ENCODE measurements at regions not wholly inside any gene's neighbourhood (a gene's known extent, or its start where the extent isn't known, plus 50 kb on each side); places are given as distances from the start of the nearest gene placed in this dataset.

GRCh38 chr16:35450648-35451047 lies 1991.2 kb downstream of the TP53TG3F start:
- Histone ChIP-seq H3K36me3 (no peaks in the 10 kb centered on the region), H3K27me3 (no peaks in the 10 kb centered on the region), H3K27ac (no peak overlapping the region), H3K9me3 (peaks cover 0 to 17% (median 4%) of the 10 kb centered on the region in 3 donors), H3K4me3 (no peak overlapping the region), H3K4me1 (no peaks in the 10 kb centered on the region)
- in situ Hi-C loops (cut with MboI; ENCODE audit: low sequenced_read_pairs in 4 of 4) (no loop called here), intact Hi-C loops (cut with DNase I; ENCODE audit: low total_unique reads) (no loop called here)
- no peak for DNase-seq
- no peak for TF ChIP-seq POLR2A (IDR thresholded peaks at IDR 0.05)
- no peak for TF ChIP-seq CTCF (IDR thresholded peaks at IDR 0.05 in 4 of 5, conservative IDR thresholded peaks at IDR 0.05 in 1 of 5)
- no peak for ATAC-seq

GRCh38 chr16:35452471-35452870 lies 1993.1 kb downstream of the TP53TG3F start:
- intact Hi-C loops (cut with DNase I; ENCODE audit: low total_unique reads): no loop called here
- no peak for TF ChIP-seq CTCF (IDR thresholded peaks at IDR 0.05 in 4 of 5, conservative IDR thresholded peaks at IDR 0.05 in 1 of 5)
- no peak for TF ChIP-seq POLR2A (IDR thresholded peaks at IDR 0.05)
- H3K9me3 ChIP-seq: peaks cover 0 to 5% (median 0%) of the 10 kb centered on the region in 3 donors

GRCh38 chr16:35463358-35463757 lies 2003.9 kb downstream of the TP53TG3F start:
- intact Hi-C loops (cut with DNase I; ENCODE audit: low total_unique reads): no loop called here
- H3K27me3 ChIP-seq: no peaks in the 10 kb centered on the region
- H3K27ac ChIP-seq: no peak overlapping the region
- H3K9me3 ChIP-seq: no peaks in the 10 kb centered on the region
- no peak for DNase-seq
- ATAC-seq: no peak
- no peaks in the 10 kb centered on the region for H3K4me1 ChIP-seq
- no peaks in the 10 kb centered on the region for H3K36me3 ChIP-seq
- in situ Hi-C loops (cut with MboI; ENCODE audit: low sequenced_read_pairs in 4 of 4): no loop called here
- no peak overlapping the region for H3K4me3 ChIP-seq
- TF ChIP-seq CTCF (IDR thresholded peaks at IDR 0.05 in 4 of 5, conservative IDR thresholded peaks at IDR 0.05 in 1 of 5): no peak
- TF ChIP-seq POLR2A (IDR thresholded peaks at IDR 0.05): no peak

More at GRCh38 chr16:35452471-35452870, 1993.1 kb downstream of the TP53TG3F start:
- H3K4me1 ChIP-seq: no peaks in the 10 kb centered on the region
- in situ Hi-C loops (cut with MboI; ENCODE audit: low sequenced_read_pairs in 4 of 4): no loop called here
- ATAC-seq (no peak), DNase-seq (no peak)
- H3K36me3 ChIP-seq: no peaks in the 10 kb centered on the region
- H3K27ac ChIP-seq: no peak overlapping the region
- no peaks in the 10 kb centered on the region for H3K27me3 ChIP-seq
- no peak overlapping the region for H3K4me3 ChIP-seq

GRCh38 chr16:35480361-35480760 lies 2020.9 kb downstream of the TP53TG3F start:
- H3K36me3 ChIP-seq: no peaks in the 10 kb centered on the region
- TF ChIP-seq CTCF (IDR thresholded peaks at IDR 0.05 in 4 of 5, conservative IDR thresholded peaks at IDR 0.05 in 1 of 5) (no peak), POLR2A (IDR thresholded peaks at IDR 0.05) (no peak)
- DNase-seq (no peak), ATAC-seq (no peak)
- no peaks in the 10 kb centered on the region for H3K27me3 ChIP-seq
- no peak overlapping the region for H3K27ac ChIP-seq
- in situ Hi-C loops (cut with MboI; ENCODE audit: low sequenced_read_pairs in 4 of 4) (loop anchor here in 1 of 4 donors (25.0 kb wide), 1 partner anchor 93 kb away; no protein-coding TSS in a partner anchor), intact Hi-C loops (cut with DNase I; ENCODE audit: low total_unique reads) (no loop called here)
- no peak overlapping the region for H3K4me3 ChIP-seq
- no peaks in the 10 kb centered on the region for H3K9me3 ChIP-seq
- H3K4me1 ChIP-seq: no peaks in the 10 kb centered on the region

- DNase-seq (no peak), ATAC-seq (no peak)
- intact Hi-C loops (cut with DNase I; ENCODE audit: low total_unique reads): no loop called here
- TF ChIP-seq CTCF (IDR thresholded peaks at IDR 0.05 in 4 of 5, conservative IDR thresholded peaks at IDR 0.05 in 1 of 5): no peak
- TF ChIP-seq POLR2A (IDR thresholded peaks at IDR 0.05): no peak
- Histone ChIP-seq H3K4me1 (no peaks in the 10 kb centered on the region), H3K4me3 (no peak overlapping the region), H3K9me3 (no peaks in the 10 kb centered on the region), H3K27ac (no peak overlapping the region), H3K27me3 (no peaks in the 10 kb centered on the region), H3K36me3 (no peaks in the 10 kb centered on the region)
- in situ Hi-C loops (cut with MboI; ENCODE audit: low sequenced_read_pairs in 4 of 4): loop anchor here in 1 of 4 donors (25.0 kb wide), 1 partner anchor 94 kb away; no protein-coding TSS in a partner anchor
These were observed 2021.6 kb downstream of the TP53TG3F start for GRCh38 chr16:35480988-35481387.

All from gastrocnemius medialis (tissue), 4 donors.